ENCODE measurements at regions not wholly inside any gene's neighbourhood (a gene's known extent, or its start where the extent isn't known, plus 50 kb on each side); places are given as distances from the start of the nearest gene placed in this dataset.

DNA sequence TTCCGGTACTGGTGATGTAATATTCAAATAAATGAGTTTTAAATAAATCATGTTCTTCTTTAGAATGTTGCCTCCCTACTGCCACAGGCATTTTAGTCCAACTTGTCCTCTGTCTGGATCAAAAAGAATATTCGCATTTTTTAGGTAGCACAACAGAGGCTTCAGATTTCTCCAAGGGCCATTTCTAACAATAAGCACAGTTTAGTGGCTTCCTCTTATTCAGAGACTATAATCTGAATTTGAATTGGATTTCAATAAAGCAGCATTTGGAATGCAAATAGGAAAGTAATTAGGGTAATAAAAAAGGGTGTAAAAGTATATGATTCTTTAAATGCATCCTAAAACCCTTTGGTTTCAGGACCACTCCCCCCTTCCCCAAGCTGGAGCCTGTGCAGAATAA lies 167.9 kb upstream of the GLRA2 start:
- Histone ChIP-seq H3K4me3 (ENCODE audit: insufficient read depth, low read depth, low read length) (no peak overlapping the region), H2BK120ac (ENCODE audit: low read depth, low read length) (no peak overlapping the region), H4K91ac (ENCODE audit: insufficient read depth, low read depth, low read length) (no peak overlapping the region), H2AK9ac (replicated peaks; ENCODE audit: low read depth, low read length, poor library complexity) (no peak overlapping the region), H2BK5ac (ENCODE audit: low read depth, low read length, poor library complexity, severe bottlenecking) (no peak overlapping the region), H4K5ac (ENCODE audit: low read depth, low read length) (no peak overlapping the region), H3K18ac (ENCODE audit: low read depth, low read length) (no peak overlapping the region), H2AK5ac (ENCODE audit: low read depth, low read length) (no peak overlapping the region), H3K36me3 (ENCODE audit: control insufficient read depth, insufficient read depth, low read length) (no peaks in the 10 kb centered on the region), H3K9me1 (ENCODE audit: insufficient read depth, low read length) (no peaks in the 10 kb centered on the region), H2AFZ (replicated peaks; ENCODE audit: low read length, poor library complexity) (no peak overlapping the region), H2BK15ac (ENCODE audit: low read depth, low read length) (no peak overlapping the region), H2BK20ac (ENCODE audit: low read depth, low read length) (no peak overlapping the region), H3K4ac (ENCODE audit: low read depth, low read length) (no peak overlapping the region), H4K8ac (ENCODE audit: low read depth in 2 of 2, low read length in 2 of 2) (no peak overlapping the region), H3K9me3 (ENCODE audit: control insufficient read depth, insufficient read depth, low read length) (peaks cover 5% of the 10 kb centered on the region; the same call in 1 of the 2 replicates), H3K9ac (ENCODE audit: low read depth, low read length) (no peak overlapping the region), H3K14ac (replicated peaks; ENCODE audit: low read depth, low read length) (no peak overlapping the region), H3K27ac (ENCODE audit: insufficient read depth, low read length) (no peak overlapping the region), H3K4me2 (ENCODE audit: low read depth, low read length) (no peak overlapping the region), H3K23ac (ENCODE audit: low read depth, low read length) (no peak overlapping the region), H4K20me1 (ENCODE audit: insufficient read depth, low read length) (no peaks in the 10 kb centered on the region), H3K27me3 (ENCODE audit: control insufficient read depth, insufficient read depth, low read length) (no peaks in the 10 kb centered on the region), H3K79me1 (ENCODE audit: low read depth in 1 of 2, low read length in 2 of 2) (no peaks in the 10 kb centered on the region), H3K56ac (ENCODE audit: extremely low read depth, insufficient read depth, low read length) (no peak overlapping the region), H3K4me1 (ENCODE audit: control insufficient read depth, insufficient read depth, low read length) (no peaks in the 10 kb centered on the region)
- ATAC-seq (ENCODE audit: low read depth), result no peak
- no peak for TF ChIP-seq CHD1 (IDR thresholded peaks at IDR 0.05; ENCODE audit: low read depth, low read length)
- TF ChIP-seq CEBPB (IDR thresholded peaks at IDR 0.05; ENCODE audit: low read depth, low read length), result no peak
- TF ChIP-seq MAFK (IDR thresholded peaks at IDR 0.05; ENCODE audit: low read depth, low read length), result no peak
- TF ChIP-seq BHLHE40 (IDR thresholded peaks at IDR 0.05; ENCODE audit: low read depth, low read length), result no peak
- TF ChIP-seq, protein P1, sequence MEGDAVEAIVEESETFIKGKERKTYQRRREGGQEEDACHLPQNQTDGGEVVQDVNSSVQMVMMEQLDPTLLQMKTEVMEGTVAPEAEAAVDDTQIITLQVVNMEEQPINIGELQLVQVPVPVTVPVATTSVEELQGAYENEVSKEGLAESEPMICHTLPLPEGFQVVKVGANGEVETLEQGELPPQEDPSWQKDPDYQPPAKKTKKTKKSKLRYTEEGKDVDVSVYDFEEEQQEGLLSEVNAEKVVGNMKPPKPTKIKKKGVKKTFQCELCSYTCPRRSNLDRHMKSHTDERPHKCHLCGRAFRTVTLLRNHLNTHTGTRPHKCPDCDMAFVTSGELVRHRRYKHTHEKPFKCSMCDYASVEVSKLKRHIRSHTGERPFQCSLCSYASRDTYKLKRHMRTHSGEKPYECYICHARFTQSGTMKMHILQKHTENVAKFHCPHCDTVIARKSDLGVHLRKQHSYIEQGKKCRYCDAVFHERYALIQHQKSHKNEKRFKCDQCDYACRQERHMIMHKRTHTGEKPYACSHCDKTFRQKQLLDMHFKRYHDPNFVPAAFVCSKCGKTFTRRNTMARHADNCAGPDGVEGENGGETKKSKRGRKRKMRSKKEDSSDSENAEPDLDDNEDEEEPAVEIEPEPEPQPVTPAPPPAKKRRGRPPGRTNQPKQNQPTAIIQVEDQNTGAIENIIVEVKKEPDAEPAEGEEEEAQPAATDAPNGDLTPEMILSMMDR (conservative IDR thresholded peaks at IDR 0.05; ENCODE audit: low read depth, low read length), result no peak
- TF ChIP-seq FOS (IDR thresholded peaks at IDR 0.05; ENCODE audit: low read depth, low read length), result no peak
- no peak for TF ChIP-seq RCOR1 (IDR thresholded peaks at IDR 0.05; ENCODE audit: insufficient replicate concordance, low read length)
- TF ChIP-seq, protein P2, sequence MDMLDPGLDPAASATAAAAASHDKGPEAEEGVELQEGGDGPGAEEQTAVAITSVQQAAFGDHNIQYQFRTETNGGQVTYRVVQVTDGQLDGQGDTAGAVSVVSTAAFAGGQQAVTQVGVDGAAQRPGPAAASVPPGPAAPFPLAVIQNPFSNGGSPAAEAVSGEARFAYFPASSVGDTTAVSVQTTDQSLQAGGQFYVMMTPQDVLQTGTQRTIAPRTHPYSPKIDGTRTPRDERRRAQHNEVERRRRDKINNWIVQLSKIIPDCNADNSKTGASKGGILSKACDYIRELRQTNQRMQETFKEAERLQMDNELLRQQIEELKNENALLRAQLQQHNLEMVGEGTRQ (IDR thresholded peaks at IDR 0.05; ENCODE audit: low read depth, low read length), result no peak
- TF ChIP-seq RAD21 (IDR thresholded peaks at IDR 0.05; ENCODE audit: low read length), result no peak
- TF ChIP-seq MXI1 (IDR thresholded peaks at IDR 0.05; ENCODE audit: borderline replicate concordance, low read depth, low read length), result no peak
- in situ Hi-C loops (cut with MboI; ENCODE audit: low sequenced_read_pairs), result no loop called here
- CTCF ChIA-PET, result no interaction called here
- no peak for DNase-seq
- BruUV-seq (replicated peaks), result no TSS peak
- dilution Hi-C loops (cut with HindIII; ENCODE audit: low sequenced_read_pairs, unreplicated experiment), result no loop called here
- no CpG with 5 or more reads among the region's 2 CpGs for WGBS, 2 experiments (ENCODE audit: extremely low coverage in 2 of 2, insufficient read length in 1 of 2)
- POLR2A ChIA-PET (ENCODE audit: unreplicated experiment), result no interaction called here
- intact Hi-C loops (cut with micrococcal nuclease), result no loop called here
